ENCODE measurements at regions not wholly inside any gene's neighbourhood (a gene's known extent, or its start where the extent isn't known, plus 50 kb on each side); places are given as distances from the start of the nearest gene placed in this dataset.
"Not testable (repeated sequence)": the region's sequence is repeated elsewhere in the genome, so short reads cannot be mapped to it uniquely, and the experiment has no call there.

GRCh38 chr10:47605791-47606773 is 82.6 kb upstream of the AGAP9 start:
- DNase-seq (ENCODE audit: low spot score); H3K4me1 Mint-ChIP-seq (ENCODE audit: low read depth); H3K9me3 Mint-ChIP-seq; intact Hi-C loops (cut with micrococcal nuclease); H3K4me3 Mint-ChIP-seq (ENCODE audit: low read depth); H3K27ac Mint-ChIP-seq; H3K27me3 Mint-ChIP-seq (ENCODE audit: low read depth); H3K36me3 Mint-ChIP-seq (ENCODE audit: low read depth): not testable (repeated sequence)

- H3K27ac Mint-ChIP-seq; H3K4me1 Mint-ChIP-seq (ENCODE audit: low read depth): not testable (repeated sequence)
Observed at GRCh38 chr10:47600604-47601003, 77.2 kb upstream of the AGAP9 start.

GRCh38 chr10:47600127-47600526 is 76.7 kb upstream of the AGAP9 start:
- H3K27me3 Mint-ChIP-seq (ENCODE audit: low read depth); DNase-seq (ENCODE audit: low spot score); H3K27ac Mint-ChIP-seq; H3K4me1 Mint-ChIP-seq (ENCODE audit: low read depth); H3K9me3 Mint-ChIP-seq; H3K36me3 Mint-ChIP-seq (ENCODE audit: low read depth); intact Hi-C loops (cut with micrococcal nuclease); H3K4me3 Mint-ChIP-seq (ENCODE audit: low read depth): not testable (repeated sequence)

More at GRCh38 chr10:47600604-47601003, 77.2 kb upstream of the AGAP9 start:
- H3K9me3 Mint-ChIP-seq; DNase-seq (ENCODE audit: low spot score); intact Hi-C loops (cut with micrococcal nuclease); H3K27me3 Mint-ChIP-seq (ENCODE audit: low read depth); H3K4me3 Mint-ChIP-seq (ENCODE audit: low read depth); H3K36me3 Mint-ChIP-seq (ENCODE audit: low read depth): not testable (repeated sequence)

- H3K4me1 Mint-ChIP-seq (ENCODE audit: low read depth); H3K36me3 Mint-ChIP-seq (ENCODE audit: low read depth); DNase-seq (ENCODE audit: low spot score); H3K27me3 Mint-ChIP-seq (ENCODE audit: low read depth); intact Hi-C loops (cut with micrococcal nuclease); H3K27ac Mint-ChIP-seq; H3K4me3 Mint-ChIP-seq (ENCODE audit: low read depth): not testable (repeated sequence)
- H3K9me3 Mint-ChIP-seq: peaks cover 11% of the 10 kb centered on the region
Observed at GRCh38 chr10:47599657-47600056, 76.2 kb upstream of the AGAP9 start.

GRCh38 chr10:47593805-47594204 is 70.4 kb upstream of the AGAP9 start:
- H3K4me1 Mint-ChIP-seq (ENCODE audit: low read depth); intact Hi-C loops (cut with micrococcal nuclease): not testable (repeated sequence)

GRCh38 chr10:47593129-47593528 is 69.7 kb upstream of the AGAP9 start:
- H3K4me1 Mint-ChIP-seq (ENCODE audit: low read depth); H3K4me3 Mint-ChIP-seq (ENCODE audit: low read depth); H3K27ac Mint-ChIP-seq; H3K27me3 Mint-ChIP-seq (ENCODE audit: low read depth); H3K36me3 Mint-ChIP-seq (ENCODE audit: low read depth); DNase-seq (ENCODE audit: low spot score); intact Hi-C loops (cut with micrococcal nuclease): not testable (repeated sequence)
- peaks cover 15% of the 10 kb centered on the region for H3K9me3 Mint-ChIP-seq

More at GRCh38 chr10:47593805-47594204, 70.4 kb upstream of the AGAP9 start:
- H3K9me3 Mint-ChIP-seq: peaks cover 15% of the 10 kb centered on the region
- H3K4me3 Mint-ChIP-seq (ENCODE audit: low read depth); H3K27me3 Mint-ChIP-seq (ENCODE audit: low read depth); H3K36me3 Mint-ChIP-seq (ENCODE audit: low read depth); DNase-seq (ENCODE audit: low spot score); H3K27ac Mint-ChIP-seq: not testable (repeated sequence)

GRCh38 chr10:47590956-47591355 is 67.5 kb upstream of the AGAP9 start:
- H3K27me3 Mint-ChIP-seq (ENCODE audit: low read depth); H3K36me3 Mint-ChIP-seq (ENCODE audit: low read depth); DNase-seq (ENCODE audit: low spot score); H3K4me3 Mint-ChIP-seq (ENCODE audit: low read depth); H3K27ac Mint-ChIP-seq; H3K4me1 Mint-ChIP-seq (ENCODE audit: low read depth); intact Hi-C loops (cut with micrococcal nuclease): not testable (repeated sequence)
- peaks cover 11% of the 10 kb centered on the region for H3K9me3 Mint-ChIP-seq

GRCh38 chr10:47590534-47590933 is 67.1 kb upstream of the AGAP9 start:
- H3K36me3 Mint-ChIP-seq (ENCODE audit: low read depth); H3K27ac Mint-ChIP-seq; H3K4me1 Mint-ChIP-seq (ENCODE audit: low read depth); DNase-seq (ENCODE audit: low spot score); intact Hi-C loops (cut with micrococcal nuclease); H3K4me3 Mint-ChIP-seq (ENCODE audit: low read depth); H3K27me3 Mint-ChIP-seq (ENCODE audit: low read depth): not testable (repeated sequence)
- H3K9me3 Mint-ChIP-seq: peaks cover 11% of the 10 kb centered on the region

- intact Hi-C loops (cut with micrococcal nuclease); H3K9me3 Mint-ChIP-seq; H3K27ac Mint-ChIP-seq; H3K27me3 Mint-ChIP-seq (ENCODE audit: low read depth); DNase-seq (ENCODE audit: low spot score); H3K36me3 Mint-ChIP-seq (ENCODE audit: low read depth); H3K4me3 Mint-ChIP-seq (ENCODE audit: low read depth); H3K4me1 Mint-ChIP-seq (ENCODE audit: low read depth): not testable (repeated sequence)
Observed at GRCh38 chr10:47582051-47582450, 58.6 kb upstream of the AGAP9 start.

GRCh38 chr10:47580063-47580462 is 56.6 kb upstream of the AGAP9 start:
- H3K27me3 Mint-ChIP-seq (ENCODE audit: low read depth); H3K9me3 Mint-ChIP-seq; intact Hi-C loops (cut with micrococcal nuclease); H3K4me1 Mint-ChIP-seq (ENCODE audit: low read depth); H3K4me3 Mint-ChIP-seq (ENCODE audit: low read depth); H3K36me3 Mint-ChIP-seq (ENCODE audit: low read depth); H3K27ac Mint-ChIP-seq; DNase-seq (ENCODE audit: low spot score): not testable (repeated sequence)

GRCh38 chr10:47578547-47578946 is 55.1 kb upstream of the AGAP9 start:
- H3K27me3 Mint-ChIP-seq (ENCODE audit: low read depth); H3K36me3 Mint-ChIP-seq (ENCODE audit: low read depth); H3K9me3 Mint-ChIP-seq; intact Hi-C loops (cut with micrococcal nuclease); H3K4me1 Mint-ChIP-seq (ENCODE audit: low read depth); H3K4me3 Mint-ChIP-seq (ENCODE audit: low read depth); H3K27ac Mint-ChIP-seq; DNase-seq (ENCODE audit: low spot score): not testable (repeated sequence)
